ENCODE measurements at regions not wholly inside any gene's neighbourhood (a gene's known extent, or its start where the extent isn't known, plus 50 kb on each side); places are given as distances from the start of the nearest gene placed in this dataset.
"Not testable (repeated sequence)": the region's sequence is repeated elsewhere in the genome, so short reads cannot be mapped to it uniquely, and the experiment has no call there.

- not testable (repeated sequence) for TF ChIP-seq CTCF (conservative IDR thresholded peaks at IDR 0.05; ENCODE audit: low read length); EZH2phosphoT487 (IDR thresholded peaks at IDR 0.05; ENCODE audit: borderline replicate concordance)
These were observed 613.3 kb downstream of the CENPC start for GRCh38 chr4:66931981-66932380.
